Testis (tissue), 2 donors: ENCODE measurements at regions not wholly inside any gene's neighbourhood (a gene's known extent, or its start where the extent isn't known, plus 50 kb on each side); places are given as distances from the start of the nearest gene placed in this dataset.

ENCODE experiments used
- DNase-seq: peaks from one replicate; pipeline ENCODE4 v3.0.0-alpha.2; 2019
- H3K27ac ChIP-seq, 2 donors: fragments of 200-600 bp; sonication (generic); one replicate each; pipeline ENCODE4 v1.5.1; 2019
- H3K27me3 ChIP-seq: fragments of 200-600 bp; sonication (generic); one replicate; pipeline ENCODE4 v1.5.1; 2019
- H3K36me3 ChIP-seq: fragments of 200-600 bp; sonication (generic); one replicate; pipeline ENCODE4 v1.5.1; 2017; ENCODE audit warnings: low read depth; ENCODE audit errors: missing control alignments
- H3K4me1 ChIP-seq: fragments of 200-600 bp; sonication (generic); one replicate; pipeline ENCODE4 v1.5.1; 2019
- H3K4me3 ChIP-seq, 2 donors: fragments of 200-600 bp; sonication (generic); one replicate each; pipeline ENCODE4 v1.5.1; 2017 to 2019
- H3K9me3 ChIP-seq: fragments of 200-600 bp; sonication (generic); one replicate; pipeline ENCODE4 v1.5.1; 2017
- POLR2A ChIP-seq: fragments of 450-650 bp; IDR thresholded peaks from one replicate; pipeline ENCODE4 v1.6.1; 2017; ENCODE audit warnings: antibody characterized with exemption, mild to moderate bottlenecking, moderate library complexity
- WGBS, 2 donors: methylation state at CpG; one replicate each; pipeline ENCODE4 v1.1.5; 2018; 5-methylcytosine and 5-hydroxymethylcytosine counted together
- intact Hi-C: fragments of 100-400 bp; cut with DNase I; formaldehyde crosslinking; loops from one replicate; pipeline ENCODE4 v1.15.1; 2023; ENCODE audit warnings: low total_unique reads
- TF ChIP-seq, protein P1 (sequence below), 3 experiments: fragments of 450-650 bp in 2 of 3; fragments of 200-600 bp in 1 of 3; sonication (generic) in 1 of 3; IDR thresholded peaks; one replicate each; pipeline ENCODE4 v1.5.1; 2016 to 2019; ENCODE audit warnings: antibody characterized with exemption in 3 of 3, mild to moderate bottlenecking in 2 of 3, moderate library complexity in 1 of 3

- 58 to 61% methylated on average over 1 of the region's 1 CpG for WGBS, 2 donors
- Histone ChIP-seq H3K4me3 (no peak overlapping the region), H3K4me1 (no peaks in the 10 kb centered on the region), H3K27me3 (no peaks in the 10 kb centered on the region), H3K27ac (no peak overlapping the region), H3K36me3 (no peaks in the 10 kb centered on the region), H3K9me3 (no peaks in the 10 kb centered on the region)
- intact Hi-C loops, result no loop called here
- DNase-seq, result no peak
- no peak for TF ChIP-seq POLR2A
- TF ChIP-seq, protein P1, sequence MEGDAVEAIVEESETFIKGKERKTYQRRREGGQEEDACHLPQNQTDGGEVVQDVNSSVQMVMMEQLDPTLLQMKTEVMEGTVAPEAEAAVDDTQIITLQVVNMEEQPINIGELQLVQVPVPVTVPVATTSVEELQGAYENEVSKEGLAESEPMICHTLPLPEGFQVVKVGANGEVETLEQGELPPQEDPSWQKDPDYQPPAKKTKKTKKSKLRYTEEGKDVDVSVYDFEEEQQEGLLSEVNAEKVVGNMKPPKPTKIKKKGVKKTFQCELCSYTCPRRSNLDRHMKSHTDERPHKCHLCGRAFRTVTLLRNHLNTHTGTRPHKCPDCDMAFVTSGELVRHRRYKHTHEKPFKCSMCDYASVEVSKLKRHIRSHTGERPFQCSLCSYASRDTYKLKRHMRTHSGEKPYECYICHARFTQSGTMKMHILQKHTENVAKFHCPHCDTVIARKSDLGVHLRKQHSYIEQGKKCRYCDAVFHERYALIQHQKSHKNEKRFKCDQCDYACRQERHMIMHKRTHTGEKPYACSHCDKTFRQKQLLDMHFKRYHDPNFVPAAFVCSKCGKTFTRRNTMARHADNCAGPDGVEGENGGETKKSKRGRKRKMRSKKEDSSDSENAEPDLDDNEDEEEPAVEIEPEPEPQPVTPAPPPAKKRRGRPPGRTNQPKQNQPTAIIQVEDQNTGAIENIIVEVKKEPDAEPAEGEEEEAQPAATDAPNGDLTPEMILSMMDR (IDR thresholded peaks at IDR 0.05), result no peak
Measured at GRCh38 chr7:119694506-119694905, 578.5 kb upstream of the KCND2 start.

DNA sequence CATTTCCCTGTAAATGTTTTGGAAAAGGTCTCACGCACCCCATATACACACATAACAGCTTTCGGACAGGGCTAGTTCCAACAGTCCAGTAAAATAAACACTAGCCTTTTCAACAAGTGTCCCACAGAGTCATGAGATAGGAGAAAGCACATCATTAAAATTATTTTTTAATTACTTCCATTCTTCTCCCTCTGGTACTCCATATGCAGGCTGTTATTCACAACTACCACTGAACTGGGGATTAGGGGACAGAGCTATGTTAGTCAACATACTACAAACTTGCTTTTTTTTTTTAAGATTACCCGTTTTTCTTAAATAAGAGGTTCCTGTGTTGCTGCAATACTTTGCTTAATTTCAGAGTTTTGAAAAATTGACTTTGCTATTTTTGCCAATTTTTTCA is 576.6 kb upstream of the KCND2 start:
- no peaks in the 10 kb centered on the region for H3K27me3 ChIP-seq
- H3K4me1 ChIP-seq, result no peaks in the 10 kb centered on the region
- H3K27ac ChIP-seq, result no peak overlapping the region
- TF ChIP-seq, protein P1 (IDR thresholded peaks at IDR 0.05), result no peak
- TF ChIP-seq POLR2A, result no peak
- no peak for DNase-seq
- H3K36me3 ChIP-seq, result no peaks in the 10 kb centered on the region
- H3K4me3 ChIP-seq, result no peak overlapping the region
- intact Hi-C loops, result no loop called here
- WGBS, 2 donors, result 83 to 92% methylated on average over 3 of the region's 3 CpGs
- no peaks in the 10 kb centered on the region for H3K9me3 ChIP-seq

- intact Hi-C loops, result no loop called here
- no peak for TF ChIP-seq POLR2A
- H3K9me3 ChIP-seq, result no peaks in the 10 kb centered on the region
- H3K27me3 ChIP-seq, result no peaks in the 10 kb centered on the region
- H3K4me1 ChIP-seq, result no peaks in the 10 kb centered on the region
- WGBS, 2 donors, result 82 to 91% methylated on average over 1 of the region's 1 CpG
- no peak overlapping the region for H3K4me3 ChIP-seq
- DNase-seq, result no peak
- H3K36me3 ChIP-seq, result no peaks in the 10 kb centered on the region
- H3K27ac ChIP-seq, result no peak overlapping the region
Measured at GRCh38 chr7:119703895-119704294, 569.1 kb upstream of the KCND2 start.

GRCh38 chr7:119706608-119707007 is 566.4 kb upstream of the KCND2 start:
- intact Hi-C loops, result no loop called here
- H3K4me1 ChIP-seq, result no peaks in the 10 kb centered on the region
- no peak for TF ChIP-seq POLR2A
- TF ChIP-seq, protein P1 (IDR thresholded peaks at IDR 0.05), result no peak
- no peak overlapping the region for H3K27ac ChIP-seq
- H3K27me3 ChIP-seq, result no peaks in the 10 kb centered on the region
- no peaks in the 10 kb centered on the region for H3K36me3 ChIP-seq
- no peaks in the 10 kb centered on the region for H3K9me3 ChIP-seq
- no peak for DNase-seq
- H3K4me3 ChIP-seq, result no peak overlapping the region
- WGBS, 2 donors, result 84 to 93% methylated on average over 2 of the region's 2 CpGs

GRCh38 chr7:119708891-119709290 is 564.1 kb upstream of the KCND2 start:
- Histone ChIP-seq H3K4me3 (no peak overlapping the region), H3K27me3 (no peaks in the 10 kb centered on the region), H3K27ac (no peak overlapping the region), H3K4me1 (no peaks in the 10 kb centered on the region), H3K36me3 (no peaks in the 10 kb centered on the region), H3K9me3 (no peaks in the 10 kb centered on the region)
- no peak for DNase-seq
- TF ChIP-seq POLR2A, result no peak
- TF ChIP-seq, protein P1 (IDR thresholded peaks at IDR 0.05), result no peak
- intact Hi-C loops, result no loop called here
- WGBS, 2 donors, result 27 to 41% methylated on average over 3 of the region's 3 CpGs
